K562 (cell line): ENCODE measurements at regions not wholly inside any gene's neighbourhood (a gene's known extent, or its start where the extent isn't known, plus 50 kb on each side); places are given as distances from the start of the nearest gene placed in this dataset.

Source experiments
- ATAC-seq: fragments of 200-7000 bp; cut with Tn5 transposase; 3 replicates; pipeline ENCODE4 v1.9.1; 2020; ENCODE audit warnings: moderate library complexity
- BruUV-seq: library from RNA; stranded (reverse); fragments of 400-500 nt; replicated peaks from 2 replicates; lab custom pipeline; 2021; lab: Mats Ljungman, UMichigan
- CTCF ChIA-PET: fragments of 300-600 bp; formaldehyde crosslinking; extraction: SDS; loops from one replicate; lab custom pipeline; 2021; ENCODE audit warnings: low intra/inter-chr PET ratio; lab: Yijun Ruan, JAX
- POLR2A ChIA-PET: fragments of 300-600, 350-650 bp; sonication (Branson Sonifier 250); formaldehyde crosslinking; extraction: SDS; loops from one replicate; lab custom pipeline; 2021; ENCODE audit warnings: antibody characterized with exemption, inconsistent platforms; lab: Yijun Ruan, JAX
- DNase-seq, 4 experiments: peaks; one replicate each; pipeline versions ENCODE4 v3.0.0 to v3.0.0-alpha.2; 2011 to 2018; ENCODE audit warnings: low spot score in 3 of 4, mixed read lengths in 3 of 4; ENCODE audit errors: extremely low read depth in 1 of 4
- FAIRE-seq: peaks from 2 replicates; lab custom pipeline; 2011; peaks lifted over from hg19 to GRCh38; lab: Jason Lieb, UNC
- H2AFZ ChIP-seq: 2 replicates; pipeline ENCODE4 v1.6.0; 2011; ENCODE audit warnings: low read depth, low read length, control low read depth, inconsistent platforms
- H3K27ac ChIP-seq: fragments of 200-600 bp; 3 replicates; pipeline ENCODE4 v1.8.0; 2011; ENCODE audit warnings: low read depth, mild to moderate bottlenecking, control low read depth, inconsistent platforms, low read length, moderate library complexity, mixed read lengths; ENCODE audit errors: extremely low read depth
- H3K27me3 ChIP-seq, 2 experiments: fragments of 300-600 bp in 1 of 2; 2 replicates in 1 of 2; 3 replicates in 1 of 2; pipeline versions ENCODE4 v1.6.0 to v1.8.0; 2011; ENCODE audit warnings: inconsistent platforms in 2 of 2, low read length in 2 of 2, mild to moderate bottlenecking in 1 of 2, mixed read lengths in 1 of 2, moderate library complexity in 1 of 2; ENCODE audit not compliant: control insufficient read depth in 2 of 2, insufficient read depth in 2 of 2
- H3K36me3 ChIP-seq: fragments of 300-600 bp; 3 replicates; pipeline ENCODE4 v1.8.0; 2011; ENCODE audit warnings: mild to moderate bottlenecking, low read length, inconsistent platforms; ENCODE audit not compliant: control insufficient read depth, insufficient read depth
- H3K4me1 ChIP-seq, 2 experiments: fragments of 200-600 bp in 1 of 2; replicated peaks in 1 of 2; 2 replicates in 1 of 2; 3 replicates in 1 of 2; pipeline versions ENCODE4 v1.5.1 to v1.8.0; 2011; ENCODE audit warnings: inconsistent platforms in 2 of 2, low read length in 2 of 2, mild to moderate bottlenecking in 1 of 2, mixed read lengths in 1 of 2, moderate library complexity in 1 of 2; ENCODE audit not compliant: control insufficient read depth in 2 of 2, insufficient read depth in 2 of 2
- H3K4me2 ChIP-seq: 2 replicates; pipeline ENCODE4 v1.6.1; 2011; ENCODE audit warnings: low read length, control low read depth, inconsistent platforms, mixed read lengths; ENCODE audit not compliant: insufficient read depth
- H3K4me3 ChIP-seq: fragments of 200-600 bp; sonication (generic), shearing (Covaris generic); 2 replicates; pipeline ENCODE4 v1.5.1; 2016; ENCODE audit warnings: control low read depth, inconsistent platforms
- H3K79me2 ChIP-seq: fragments of 200-600 bp; 3 replicates; pipeline ENCODE4 v1.8.0; 2011; ENCODE audit warnings: low read length, inconsistent platforms; ENCODE audit not compliant: control insufficient read depth, insufficient read depth
- H3K9ac ChIP-seq, 2 experiments: 2 replicates each; pipeline versions ENCODE4 v1.6.0 to v1.6.1; 2011; ENCODE audit warnings: low read depth in 2 of 2, low read length in 2 of 2, control low read depth in 1 of 2, inconsistent platforms in 1 of 2, mild to moderate bottlenecking in 1 of 2, mixed read lengths in 1 of 2; ENCODE audit not compliant: insufficient read depth in 1 of 2
- H3K9me1 ChIP-seq: one replicate; pipeline ENCODE4 v1.6.0; 2011; ENCODE audit warnings: inconsistent platforms, mild to moderate bottlenecking, low read length, moderate library complexity; ENCODE audit not compliant: control insufficient read depth, insufficient read depth
- H3K9me3 ChIP-seq: replicated peaks from 2 replicates; pipeline ENCODE4 v1.5.1; 2011; ENCODE audit warnings: low read depth, low read length, inconsistent platforms; ENCODE audit not compliant: control insufficient read depth, insufficient read depth
- H4K20me1 ChIP-seq: replicated peaks from 2 replicates; pipeline ENCODE4 v1.6.1; 2011; ENCODE audit warnings: low read length, inconsistent platforms, mixed read lengths; ENCODE audit not compliant: control insufficient read depth, insufficient read depth
- CBX3 ChIP-seq, 2 experiments: IDR thresholded peaks; 1 replicate in 1 of 2; 2 replicates in 1 of 2; pipeline ENCODE4 v1.6.1; 2012; ENCODE audit warnings: inconsistent platforms in 2 of 2, low read length in 2 of 2, borderline replicate concordance in 1 of 2, control low read depth in 1 of 2
- CHD2 ChIP-seq: IDR thresholded peaks from 2 replicates; pipeline ENCODE4 v1.6.1; 2011; ENCODE audit warnings: low read depth, low read length
- KAT8 ChIP-seq: fragments of 450-650 bp; IDR thresholded peaks from 2 replicates; pipeline ENCODE4 v1.6.1; 2016; ENCODE audit warnings: low read depth, mild to moderate bottlenecking
- NFIX ChIP-seq: fragments of 250-450 bp; sonication (Bioruptor Pico); IDR thresholded peaks from 2 replicates; pipeline ENCODE4 v1.4.0; 2020; ENCODE audit warnings: low read depth, mild to moderate bottlenecking, moderate library complexity
- PKNOX1 ChIP-seq: fragments of 450-650 bp; IDR thresholded peaks from 2 replicates; pipeline ENCODE4 v1.6.1; 2016
- SMAD3 ChIP-seq: fragments of 450-650 bp; formaldehyde crosslinking; conservative IDR thresholded peaks from 2 replicates; pipeline ENCODE4 v1.4.0; 2020; ENCODE audit warnings: mild to moderate bottlenecking
- SNAPC5 ChIP-seq: fragments of 250-450 bp; sonication (Bioruptor Pico); IDR thresholded peaks from 2 replicates; pipeline ENCODE4 v1.8.0; 2021; ENCODE audit warnings: moderate library complexity, mild to moderate bottlenecking, inconsistent platforms
- TCFL5 ChIP-seq: fragments of 250-450 bp; sonication (Bioruptor Pico); conservative IDR thresholded peaks from 2 replicates; pipeline ENCODE4 v1.6.1; 2021; ENCODE audit warnings: mild to moderate bottlenecking, moderate library complexity, matching md5 sums
- WHSC1 ChIP-seq: IDR thresholded peaks from one replicate; pipeline ENCODE4 v1.6.1; 2012; ENCODE audit warnings: low read length, control low read depth, inconsistent platforms
- ZBTB17 ChIP-seq: fragments of 450-650 bp; formaldehyde crosslinking; IDR thresholded peaks from 2 replicates; pipeline ENCODE4 v1.4.0; 2020; ENCODE audit warnings: mild to moderate bottlenecking
- ZBTB43 ChIP-seq: sonication (generic); formaldehyde crosslinking; IDR thresholded peaks from 2 replicates; pipeline ENCODE4 v1.8.0; 2023; ENCODE audit warnings: mild to moderate bottlenecking, missing genetic modification reagents
- ZNF507 ChIP-seq: conservative IDR thresholded peaks from 2 replicates; pipeline ENCODE4 v1.6.1; 2017; ENCODE audit warnings: missing genetic modification characterization, missing compliant biosample characterization
- WGBS: fragments of 100-300 bp; shearing (Covaris generic); methylation state at CpG from one replicate; pipeline ENCODE4 v1.1.6; 2016; ENCODE audit warnings: low coverage, mixed read lengths; ENCODE audit not compliant: insufficient coverage; ENCODE audit errors: missing lambda C conversion rate; 5-methylcytosine and 5-hydroxymethylcytosine counted together
- in situ Hi-C: fragments of 300-500 bp; cut with MboI; formaldehyde crosslinking; loops from 4 replicates; pipeline ENCODE4 v1.15.0; 2018; ENCODE audit warnings: inconsistent platforms, mixed read lengths
- intact Hi-C: fragments of 100-400 bp; cut with micrococcal nuclease; formaldehyde crosslinking; loops from 2 replicates; pipeline ENCODE4 v1.14.2; 2022

- Histone ChIP-seq H2AFZ (no peak overlapping the region), H3K4me3 (no peak overlapping the region), H3K79me2 (no peaks in the 10 kb centered on the region), H3K4me1 (no peaks in the 10 kb centered on the region), H3K9me3 (no peaks in the 10 kb centered on the region), H3K36me3 (no peaks in the 10 kb centered on the region), H3K27ac (no peak overlapping the region), H3K9ac (no peak overlapping the region), H3K4me2 (no peak overlapping the region), H4K20me1 (no peaks in the 10 kb centered on the region), H3K27me3 (no peaks in the 10 kb centered on the region), H3K9me1 (no peaks in the 10 kb centered on the region)
- ATAC-seq (no peak), DNase-seq (no peak), FAIRE-seq (no peak)
- no TSS peak for BruUV-seq
- CTCF ChIA-PET, result no interaction called here
- POLR2A ChIA-PET, result no interaction called here
- in situ Hi-C loops (no loop called here), intact Hi-C loops (no loop called here)
- no peak for TF ChIP-seq ZNF507 (tag)
- no peak for TF ChIP-seq ZBTB43
- no peak for TF ChIP-seq SNAPC5 (CRISPR knock-in tag)
- TF ChIP-seq ZBTB17 (CRISPR knock-in tag), result no peak
- no peak for TF ChIP-seq PKNOX1
- no peak for TF ChIP-seq NFIX (CRISPR knock-in tag)
- no peak for TF ChIP-seq CBX3 (IDR thresholded peaks at IDR 0.05; ENCODE audit: borderline replicate concordance in 1 of 2, low read length in 2 of 2)
- TF ChIP-seq WHSC1, result no peak
- TF ChIP-seq CHD2, result no peak
- no peak for TF ChIP-seq TCFL5 (CRISPR knock-in tag)
- no peak for TF ChIP-seq KAT8
- TF ChIP-seq SMAD3 (CRISPR knock-in tag), result no peak
- WGBS, result 4% methylated on average over 4 of the region's 4 CpGs
Observed at GRCh38 chr18:68500556-68500955, 214.4 kb downstream of the TMX3 start.
